Endothelial cell (in vitro differentiated cells): ENCODE measurements at regions not wholly inside any gene's neighbourhood (a gene's known extent, or its start where the extent isn't known, plus 50 kb on each side); places are given as distances from the start of the nearest gene placed in this dataset.

Experiments used
- DNase-seq: peaks from one replicate; pipeline ENCODE4 v3.0.0; 2021; ENCODE audit warnings: low spot score
- H3K27ac Mint-ChIP-seq: one replicate; pipeline ENCODE4 v1.8.0; 2021; ENCODE audit warnings: mixed read lengths, inconsistent platforms; ENCODE audit not compliant: unreplicated experiment
- H3K27me3 Mint-ChIP-seq: one replicate; pipeline ENCODE4 v1.8.0; 2021; ENCODE audit warnings: mild to moderate bottlenecking, moderate library complexity, mixed read lengths, inconsistent platforms; ENCODE audit not compliant: unreplicated experiment
- H3K36me3 Mint-ChIP-seq: one replicate; pipeline ENCODE4 v1.8.0; 2021; ENCODE audit warnings: mild to moderate bottlenecking, low read depth, mixed read lengths, inconsistent platforms; ENCODE audit not compliant: unreplicated experiment
- H3K4me1 Mint-ChIP-seq: one replicate; pipeline ENCODE4 v1.8.0; 2021; ENCODE audit warnings: mild to moderate bottlenecking, mixed read lengths, inconsistent platforms; ENCODE audit not compliant: unreplicated experiment
- H3K4me3 Mint-ChIP-seq: one replicate; pipeline ENCODE4 v1.8.0; 2021; ENCODE audit warnings: mild to moderate bottlenecking, mixed read lengths, inconsistent platforms; ENCODE audit not compliant: unreplicated experiment
- H3K9me3 Mint-ChIP-seq: one replicate; pipeline ENCODE4 v1.8.0; 2021; ENCODE audit warnings: mixed read lengths, inconsistent platforms; ENCODE audit not compliant: unreplicated experiment
- CTCF ChIP-seq: fragments of 200-600 bp; sonication (generic); IDR thresholded peaks from one replicate; pipeline ENCODE4 v1.5.0; 2021; ENCODE audit warnings: antibody characterized with exemption; ENCODE audit not compliant: unreplicated experiment

- H3K4me3 Mint-ChIP-seq = no peak overlapping the region
These were observed 672.6 kb downstream of the CENPC start for GRCh38 chr4:66872661-66873060.

GRCh38 chr4:66863481-66863880 lies 681.8 kb downstream of the CENPC start:
- no peak for TF ChIP-seq CTCF
- no peak overlapping the region for H3K27ac Mint-ChIP-seq
- no peak overlapping the region for H3K4me3 Mint-ChIP-seq
- H3K27me3 Mint-ChIP-seq = no peaks in the 10 kb centered on the region
- H3K4me1 Mint-ChIP-seq = no peaks in the 10 kb centered on the region
- H3K9me3 Mint-ChIP-seq = no peaks in the 10 kb centered on the region
- H3K36me3 Mint-ChIP-seq = no peaks in the 10 kb centered on the region
- no peak for DNase-seq

More at GRCh38 chr4:66872661-66873060, 672.6 kb downstream of the CENPC start:
- Mint-ChIP-seq H3K27ac (no peak overlapping the region), H3K27me3 (no peaks in the 10 kb centered on the region), H3K36me3 (no peaks in the 10 kb centered on the region), H3K9me3 (no peaks in the 10 kb centered on the region), H3K4me1 (no peaks in the 10 kb centered on the region)
- no peak for TF ChIP-seq CTCF
- no peak for DNase-seq

- Mint-ChIP-seq H3K36me3 (no peaks in the 10 kb centered on the region), H3K27ac (no peak overlapping the region), H3K4me3 (no peak overlapping the region), H3K27me3 (no peaks in the 10 kb centered on the region), H3K4me1 (no peaks in the 10 kb centered on the region), H3K9me3 (no peaks in the 10 kb centered on the region)
- TF ChIP-seq CTCF = no peak
- no peak for DNase-seq
These were observed 689.3 kb downstream of the CENPC start for GRCh38 chr4:66855956-66856355.

- Mint-ChIP-seq H3K4me1 (no peaks in the 10 kb centered on the region), H3K36me3 (no peaks in the 10 kb centered on the region), H3K27ac (no peak overlapping the region), H3K4me3 (no peak overlapping the region), H3K27me3 (no peaks in the 10 kb centered on the region), H3K9me3 (no peaks in the 10 kb centered on the region)
- DNase-seq = no peak
- no peak for TF ChIP-seq CTCF
These were observed 691.5 kb downstream of the CENPC start for GRCh38 chr4:66853845-66854244.

GRCh38 chr4:66852843-66853242 lies 692.5 kb downstream of the CENPC start:
- no peaks in the 10 kb centered on the region for H3K9me3 Mint-ChIP-seq
- TF ChIP-seq CTCF = no peak
- H3K4me1 Mint-ChIP-seq = no peaks in the 10 kb centered on the region
- no peak overlapping the region for H3K4me3 Mint-ChIP-seq
- no peak overlapping the region for H3K27ac Mint-ChIP-seq
- H3K27me3 Mint-ChIP-seq = no peaks in the 10 kb centered on the region
- DNase-seq = no peak
- H3K36me3 Mint-ChIP-seq = no peaks in the 10 kb centered on the region
